ENCODE measurements at regions not wholly inside any gene's neighbourhood (a gene's known extent, or its start where the extent isn't known, plus 50 kb on each side); places are given as distances from the start of the nearest gene placed in this dataset.

- Histone ChIP-seq H3K36me3 (ENCODE audit: control insufficient read depth in 2 of 2, insufficient read depth in 2 of 2, low read length in 1 of 2) (no peaks in the 10 kb centered on the region), H3K4me3 (ENCODE audit: low read length in 2 of 2) (no peak overlapping the region), H3K27ac (ENCODE audit: low read depth in 1 of 2, low read length in 1 of 2) (no peak overlapping the region), H3K9me3 (ENCODE audit: control insufficient read depth in 2 of 2, insufficient read depth in 1 of 2, low read length in 1 of 2) (no peaks in the 10 kb centered on the region), H3K27me3 (ENCODE audit: control insufficient read depth in 2 of 2, insufficient read depth in 1 of 2, low read length in 1 of 2) (no peaks in the 10 kb centered on the region), H3K4me1 (ENCODE audit: control insufficient read depth in 2 of 2, insufficient read depth in 2 of 2, low read length in 2 of 2) (no peaks in the 10 kb centered on the region)
- DNase-seq (ENCODE audit: low read depth in 6 of 9, low spot score in 9 of 9), result peak in 1 of 9 donors; percentile 19
- WGBS, result 88% methylated on average over 7 of the region's 7 CpGs
Measured at GRCh38 chr15:36529296-36530011, 50.0 kb upstream of the CDIN1 start.
